Spleen (tissue), 7 donors: ENCODE measurements at regions not wholly inside any gene's neighbourhood (a gene's known extent, or its start where the extent isn't known, plus 50 kb on each side); places are given as distances from the start of the nearest gene placed in this dataset.

Experiments
- CTCF ChIP-seq, 11 experiments: fragments of 200-600 bp in 7 of 11; fragments of 450-650 bp in 4 of 11; sonication (generic) in 4 of 11; IDR thresholded peaks in 8 of 11; conservative IDR thresholded peaks in 3 of 11; 1 replicate in 7 of 11; 2 replicates in 4 of 11; pipeline versions ENCODE4 v1.4.0 to v1.8.0; 2016 to 2021; ENCODE audit warnings: antibody characterized with exemption in 11 of 11, inconsistent platforms in 4 of 11, mild to moderate bottlenecking in 1 of 11
- POLR2A ChIP-seq, 3 donors: fragments of 450-650 bp; IDR thresholded peaks; one replicate each; pipeline ENCODE4 v1.5.1; 2017; ENCODE audit warnings: antibody characterized with exemption in 3 of 3, mild to moderate bottlenecking in 1 of 3
- POLR2AphosphoS5 ChIP-seq, 3 donors: sonication (generic); formaldehyde crosslinking; IDR thresholded peaks; one replicate each; pipeline ENCODE4 v1.5.1; 2017; ENCODE audit warnings: antibody characterized with exemption in 3 of 3
- donor health status: DM: no; HTN: no; CAD: no; lungs with moderate emphysema.
- donor health status: DM: no; HTN: no; CAD: no.
- donor health status: DM: no; HTN: no; CAD: no.

- TF ChIP-seq POLR2A (IDR thresholded peaks at IDR 0.05) = no peak
- no peak for TF ChIP-seq CTCF (IDR thresholded peaks at IDR 0.05 in 8 of 11, conservative IDR thresholded peaks at IDR 0.05 in 3 of 11)
- no peak for TF ChIP-seq POLR2AphosphoS5 (IDR thresholded peaks at IDR 0.05)
Measured at GRCh38 chr4:187004628-187005027, 281.0 kb upstream of the FAT1 start.
